HG02852 (cell line): ENCODE measurements at regions not wholly inside any gene's neighbourhood (a gene's known extent, or its start where the extent isn't known, plus 50 kb on each side); places are given as distances from the start of the nearest gene placed in this dataset.
"Not testable (repeated sequence)": the region's sequence is repeated elsewhere in the genome, so short reads cannot be mapped to it uniquely, and the experiment has no call there.

Experiments used
- ATAC-seq: cut with Tn5 transposase; IDR thresholded peaks from one replicate; pipeline ENCODE4 v1.9.1; 2021; ENCODE audit warnings: mild to moderate bottlenecking, moderate library complexity; ENCODE audit not compliant: unreplicated experiment

- ATAC-seq = no peak
Measured at GRCh38 chr2:139605668-139606067, 825.5 kb upstream of the NXPH2 start.

- ATAC-seq = no peak
Measured at GRCh38 chr2:139600166-139600565, 820.0 kb upstream of the NXPH2 start.

- no peak for ATAC-seq
Measured at GRCh38 chr2:139585101-139585500, 804.9 kb upstream of the NXPH2 start.

- ATAC-seq = no peak
Measured at GRCh38 chr2:139574371-139574770, 794.2 kb upstream of the NXPH2 start.

- ATAC-seq = no peak
Measured at GRCh38 chr2:139556789-139557188, 776.6 kb upstream of the NXPH2 start.

- ATAC-seq = no peak
Measured at GRCh38 chr2:139550873-139551272, 770.7 kb upstream of the NXPH2 start.

GRCh38 chr2:139550341-139550740, 770.2 kb upstream of the NXPH2 start:
- no peak for ATAC-seq

GRCh38 chr2:139544186-139544851, 764.1 kb upstream of the NXPH2 start:
- ATAC-seq = no peak

GRCh38 chr2:139538332-139539020, 758.3 kb upstream of the NXPH2 start:
- not testable (repeated sequence) for ATAC-seq

- no peak for ATAC-seq
Measured at GRCh38 chr2:139529080-139529479, 748.9 kb upstream of the NXPH2 start.

- ATAC-seq = no peak
Measured at GRCh38 chr2:139526781-139527180, 746.6 kb upstream of the NXPH2 start.

- ATAC-seq = no peak
Measured at GRCh38 chr2:139518321-139518720, 738.1 kb upstream of the NXPH2 start.

- no peak for ATAC-seq
Measured at GRCh38 chr2:139514951-139515350, 734.8 kb upstream of the NXPH2 start.

- ATAC-seq = no peak
Measured at GRCh38 chr2:139495851-139496250, 715.7 kb upstream of the NXPH2 start.

- ATAC-seq = no peak
Measured at GRCh38 chr2:139492131-139492680, 712.0 kb upstream of the NXPH2 start.

GRCh38 chr2:139480161-139480650, 700.0 kb upstream of the NXPH2 start:
- ATAC-seq = no peak

- no peak for ATAC-seq
Measured at GRCh38 chr2:139478165-139478914, 698.1 kb upstream of the NXPH2 start.

GRCh38 chr2:139477618-139478017, 697.4 kb upstream of the NXPH2 start:
- no peak for ATAC-seq

GRCh38 chr2:139469985-139470384, 689.8 kb upstream of the NXPH2 start:
- no peak for ATAC-seq

GRCh38 chr2:139465789-139466188, 685.6 kb upstream of the NXPH2 start:
- ATAC-seq = no peak

- ATAC-seq = no peak
Measured at GRCh38 chr2:139457873-139458272, 677.7 kb upstream of the NXPH2 start.
